HG02571 (cell line): ENCODE measurements at regions not wholly inside any gene's neighbourhood (a gene's known extent, or its start where the extent isn't known, plus 50 kb on each side); places are given as distances from the start of the nearest gene placed in this dataset.

Experiments used
- ATAC-seq: cut with Tn5 transposase; IDR thresholded peaks from one replicate; pipeline ENCODE4 v1.9.1; 2021; ENCODE audit warnings: mild to moderate bottlenecking, moderate library complexity; ENCODE audit not compliant: unreplicated experiment

GRCh38 chr18:66676699-66677098, 72.8 kb upstream of the CDH19 start:
- no peak for ATAC-seq

- no peak for ATAC-seq
Measured at GRCh38 chr18:66674286-66674685, 70.4 kb upstream of the CDH19 start.

DNA sequence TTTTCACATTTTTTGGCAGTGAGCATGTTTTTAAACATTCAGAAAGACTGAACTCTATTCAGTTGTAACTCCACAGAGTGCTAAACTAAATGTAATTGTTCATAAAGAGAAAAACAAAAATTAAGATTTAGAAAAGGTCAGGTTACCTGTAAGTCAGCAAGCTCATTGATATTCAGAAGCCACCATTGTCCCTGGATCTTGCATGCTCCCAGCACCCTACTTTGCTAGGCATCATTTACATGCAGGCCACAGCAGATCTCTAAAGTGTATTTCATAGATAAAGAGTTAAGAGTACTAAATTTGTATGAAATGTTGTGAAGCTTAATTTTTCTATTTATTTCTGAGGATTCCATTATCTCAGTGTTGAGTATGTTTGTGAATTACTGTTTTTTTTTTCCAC, 64.8 kb upstream of the CDH19 start:
- ATAC-seq: no peak

DNA sequence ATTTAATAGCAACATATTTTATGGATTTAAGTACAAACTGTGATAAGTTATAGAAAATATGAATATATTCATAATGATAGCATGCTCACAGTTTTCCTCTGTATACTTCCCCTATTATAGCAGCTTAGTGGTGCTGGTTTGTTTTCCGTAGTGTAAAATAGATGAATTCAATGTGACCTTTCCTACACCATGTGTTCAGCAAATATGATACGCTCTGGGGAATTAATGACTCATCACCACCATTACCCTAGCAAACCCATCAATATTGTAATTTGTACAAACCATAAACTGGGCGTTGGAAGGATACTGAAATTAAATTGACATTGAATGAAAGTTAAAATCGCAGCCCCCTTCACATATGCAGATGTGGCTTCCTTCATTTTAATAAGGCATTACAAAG, 58.7 kb upstream of the CDH19 start:
- ATAC-seq: no peak

- no peak for ATAC-seq
Measured at GRCh38 chr18:66655407-66655806, 51.5 kb upstream of the CDH19 start.
